ENCODE measurements at regions not wholly inside any gene's neighbourhood (a gene's known extent, or its start where the extent isn't known, plus 50 kb on each side); places are given as distances from the start of the nearest gene placed in this dataset.

- TF ChIP-seq ZBTB4 (CRISPR knock-in tag; IDR thresholded peaks at IDR 0.05) (no peak), SUPT20H (IDR thresholded peaks at IDR 0.05; ENCODE audit: borderline replicate concordance, control insufficient read depth, low read depth, low read length) (no peak), EED (IDR thresholded peaks at IDR 0.05; ENCODE audit: low read depth) (no peak), ZSCAN29 (IDR thresholded peaks at IDR 0.05) (no peak), SRF (IDR thresholded peaks at IDR 0.05; ENCODE audit: low read depth in 2 of 2, low read length in 2 of 2) (no peak)
Measured at GRCh38 chr1:224542783-224543440, 73.2 kb upstream of the CNIH3 start (continued).

- Histone ChIP-seq H2AFZ (ENCODE audit: control insufficient read depth, low read depth, low read length) (no peak overlapping the region), H3K27me3 (replicated peaks in 1 of 2; ENCODE audit: control insufficient read depth in 2 of 2, insufficient read depth in 2 of 2, low read length in 1 of 2) (peaks cover 0 to 3% of the 10 kb centered on the region in 2 experiments; a peak in 3 of 4 replicates), H3K4me1 (ENCODE audit: control insufficient read depth, insufficient read depth, low read length) (no peaks in the 10 kb centered on the region), H3K27ac (ENCODE audit: control insufficient read depth, insufficient read depth) (no peak overlapping the region), H3K36me3 (ENCODE audit: control insufficient read depth in 2 of 2, insufficient read depth in 2 of 2, low read length in 1 of 2) (no peaks in the 10 kb centered on the region), H3K4me3 (no peak overlapping the region), H3K4me2 (ENCODE audit: control insufficient read depth, insufficient read depth) (no peak overlapping the region), H3K9me3 (replicated peaks; ENCODE audit: control insufficient read depth, insufficient read depth, low read length) (no peaks in the 10 kb centered on the region), H3K79me2 (ENCODE audit: control insufficient read depth, insufficient read depth, low read length) (no peaks in the 10 kb centered on the region), H3K9ac (ENCODE audit: control insufficient read depth, insufficient read depth, low read length) (no peak overlapping the region), H4K20me1 (ENCODE audit: control insufficient read depth, insufficient read depth) (no peaks in the 10 kb centered on the region)
- SMC1A ChIA-PET (ENCODE audit: uncharacterized antibody, unreplicated experiment) = no interaction called here
- WGBS (ENCODE audit: insufficient coverage, insufficient replicate concordance, low lambda C conversion rate, missing lambda C conversion rate) = 91% methylated on average over 1 of the region's 1 CpG
- intact Hi-C loops (cut with micrococcal nuclease; ENCODE audit: unreplicated experiment) (no loop called here), in situ Hi-C loops (cut with MboI) (no loop called here)
- CTCF ChIA-PET = interaction anchor here (1.3 kb wide), 1 partner anchor 492 kb away, joined by 3 read pairs; no protein-coding TSS in a partner anchor
- POLR2A ChIA-PET = no interaction called here
- no peak for FAIRE-seq
- no peak for DNase-seq (ENCODE audit: low read depth, low spot score)
- BruUV-seq (replicated peaks) = no TSS peak
- RAD21 ChIA-PET (ENCODE audit: unreplicated experiment) = interaction anchor here (0.6 kb wide), 1 partner anchor 1362 kb away, joined by 4 read pairs; no protein-coding TSS in a partner anchor
- ATAC-seq = no peak
- no peak for TF ChIP-seq FOS (IDR thresholded peaks at IDR 0.05; ENCODE audit: borderline replicate concordance, extremely low read depth, insufficient read length)
- TF ChIP-seq ZBTB40 (IDR thresholded peaks at IDR 0.05; ENCODE audit: borderline replicate concordance) = no peak
- TF ChIP-seq USF1 (IDR thresholded peaks at IDR 0.05; ENCODE audit: borderline replicate concordance, extremely low read length, insufficient read depth, low read depth, low read length) = no peak
- no peak for TF ChIP-seq HDAC6 (IDR thresholded peaks at IDR 0.05; ENCODE audit: unreplicated experiment)
- TF ChIP-seq PKNOX1 (IDR thresholded peaks at IDR 0.05) = no peak
- TF ChIP-seq ZNF24 (IDR thresholded peaks at IDR 0.05) = no peak
Measured at GRCh38 chr1:224543453-224543852, 72.7 kb upstream of the CNIH3 start.

All from GM12878 (cell line).